IMR-90 (cell line): ENCODE measurements at regions not wholly inside any gene's neighbourhood (a gene's known extent, or its start where the extent isn't known, plus 50 kb on each side); places are given as distances from the start of the nearest gene placed in this dataset.

Experiments
- ATAC-seq: fragments of 200-7000 bp; cut with Tn5 transposase; 2 replicates; pipeline ENCODE4 v1.9.1; 2020; ENCODE audit warnings: low read depth, mild to moderate bottlenecking, moderate library complexity
- BruUV-seq: library from RNA; stranded (reverse); fragments of 400-500 nt; replicated peaks from 2 replicates; lab custom pipeline; 2021; lab: Mats Ljungman, UMichigan
- CTCF ChIA-PET: fragments of 300-600 bp; formaldehyde crosslinking; extraction: SDS; loops from one replicate; lab custom pipeline; 2021; ENCODE audit warnings: antibody characterized with exemption; lab: Yijun Ruan, JAX
- POLR2A ChIA-PET: fragments of 300-600 bp; sonication (Branson Sonifier 250); formaldehyde crosslinking; loops from one replicate; lab custom pipeline; 2022; ENCODE audit warnings: antibody characterized with exemption; ENCODE audit not compliant: unreplicated experiment; lab: Charles Lee
- DNase-seq: peaks from one replicate; pipeline ENCODE4 v3.0.0; 2013
- H2AFZ ChIP-seq: replicated peaks from 2 replicates; pipeline ENCODE3; 2013; ENCODE audit warnings: low read length, mild to moderate bottlenecking; ENCODE audit not compliant: poor library complexity
- H2AK5ac ChIP-seq: 2 replicates; pipeline ENCODE4 v1.6.1; 2013; ENCODE audit warnings: low read depth, low read length, inconsistent platforms
- H2AK9ac ChIP-seq: replicated peaks from 2 replicates; pipeline ENCODE3; 2013; ENCODE audit warnings: mild to moderate bottlenecking, low read depth, low read length, moderate library complexity; ENCODE audit not compliant: poor library complexity
- H2BK120ac ChIP-seq: 2 replicates; pipeline ENCODE4 v1.6.1; 2013; ENCODE audit warnings: low read depth, low read length, inconsistent platforms
- H2BK15ac ChIP-seq: 3 replicates; pipeline ENCODE4 v1.6.1; 2013; ENCODE audit warnings: low read depth, low read length, inconsistent platforms
- H2BK20ac ChIP-seq: 2 replicates; pipeline ENCODE4 v1.6.1; 2013; ENCODE audit warnings: low read depth, mild to moderate bottlenecking, inconsistent platforms, low read length, moderate library complexity
- H2BK5ac ChIP-seq: 2 replicates; pipeline ENCODE4 v1.6.1; 2013; ENCODE audit warnings: mild to moderate bottlenecking, low read depth, low read length, inconsistent platforms; ENCODE audit not compliant: poor library complexity, severe bottlenecking
- H3K14ac ChIP-seq: replicated peaks from 2 replicates; pipeline ENCODE4 v1.6.1; 2013; ENCODE audit warnings: low read depth, low read length, inconsistent platforms
- H3K18ac ChIP-seq: 2 replicates; pipeline ENCODE4 v1.6.1; 2013; ENCODE audit warnings: low read depth, low read length, control low read depth
- H3K23ac ChIP-seq: 2 replicates; pipeline ENCODE4 v1.6.1; 2013; ENCODE audit warnings: low read depth, low read length, inconsistent platforms
- H3K27ac ChIP-seq: 2 replicates; pipeline ENCODE4 v1.5.1; 2013; ENCODE audit warnings: mild to moderate bottlenecking, control low read depth, low read length; ENCODE audit not compliant: insufficient read depth
- H3K27me3 ChIP-seq: 2 replicates; pipeline ENCODE4 v1.6.1; 2013; ENCODE audit warnings: low read length; ENCODE audit not compliant: control insufficient read depth, insufficient read depth
- H3K36me3 ChIP-seq: 2 replicates; pipeline ENCODE4 v1.6.1; 2013; ENCODE audit warnings: low read length, mixed read lengths; ENCODE audit not compliant: control insufficient read depth, insufficient read depth
- H3K4ac ChIP-seq: 2 replicates; pipeline ENCODE4 v1.6.1; 2013; ENCODE audit warnings: low read depth, low read length, inconsistent platforms
- H3K4me1 ChIP-seq: 2 replicates; pipeline ENCODE4 v1.6.1; 2013; ENCODE audit warnings: low read length, mixed read lengths; ENCODE audit not compliant: control insufficient read depth, insufficient read depth
- H3K4me2 ChIP-seq: 2 replicates; pipeline ENCODE4 v1.6.1; 2013; ENCODE audit warnings: low read depth, mild to moderate bottlenecking, control low read depth, low read length, moderate library complexity
- H3K4me3 ChIP-seq: 2 replicates; pipeline ENCODE4 v1.5.1; 2013; ENCODE audit warnings: low read depth, mild to moderate bottlenecking, control low read depth, low read length, moderate library complexity; ENCODE audit not compliant: insufficient read depth
- H3K56ac ChIP-seq: 2 replicates; pipeline ENCODE4 v1.6.1; 2013; ENCODE audit warnings: low read length, inconsistent platforms; ENCODE audit not compliant: insufficient read depth; ENCODE audit errors: extremely low read depth
- H3K79me1 ChIP-seq, 2 experiments: 2 replicates each; pipeline ENCODE4 v1.6.1; 2013; ENCODE audit warnings: low read length in 2 of 2, inconsistent platforms in 1 of 2, low read depth in 1 of 2
- H3K9ac ChIP-seq: 2 replicates; pipeline ENCODE4 v1.6.1; 2013; ENCODE audit warnings: low read depth, low read length, control low read depth
- H3K9me1 ChIP-seq: 2 replicates; pipeline ENCODE4 v1.6.1; 2013; ENCODE audit warnings: low read length, inconsistent platforms; ENCODE audit not compliant: insufficient read depth
- H3K9me3 ChIP-seq: 2 replicates; pipeline ENCODE4 v1.6.1; 2013; ENCODE audit warnings: low read length; ENCODE audit not compliant: control insufficient read depth, insufficient read depth
- H4K20me1 ChIP-seq: 2 replicates; pipeline ENCODE4 v1.6.1; 2013; ENCODE audit warnings: low read length, inconsistent platforms; ENCODE audit not compliant: insufficient read depth
- H4K5ac ChIP-seq: 2 replicates; pipeline ENCODE4 v1.6.1; 2013; ENCODE audit warnings: mild to moderate bottlenecking, low read depth, low read length, control low read depth
- H4K8ac ChIP-seq, 2 experiments: 2 replicates each; pipeline ENCODE4 v1.6.1; 2013; ENCODE audit warnings: low read depth in 2 of 2, low read length in 2 of 2, control low read depth in 1 of 2, inconsistent platforms in 1 of 2
- H4K91ac ChIP-seq: 2 replicates; pipeline ENCODE4 v1.6.1; 2013; ENCODE audit warnings: low read depth, low read length, inconsistent platforms; ENCODE audit not compliant: insufficient read depth
- BHLHE40 ChIP-seq: fragments of 150-350 bp; IDR thresholded peaks from 2 replicates; pipeline ENCODE4 v1.6.1; 2016; ENCODE audit warnings: mild to moderate bottlenecking, low read depth, low read length
- CEBPB ChIP-seq: IDR thresholded peaks from 2 replicates; pipeline ENCODE4 v1.6.1; 2012; ENCODE audit warnings: low read depth, low read length, improper control_type of control experiment
- CHD1 ChIP-seq: IDR thresholded peaks from 2 replicates; pipeline ENCODE4 v1.6.1; 2012; ENCODE audit warnings: low read depth, low read length, improper control_type of control experiment
- CTCF ChIP-seq: conservative IDR thresholded peaks from 2 replicates; pipeline ENCODE4 v1.5.1; 2012; ENCODE audit warnings: mild to moderate bottlenecking, low read depth, low read length, improper control_type of control experiment
- ELK1 ChIP-seq: fragments of 150-350 bp; IDR thresholded peaks from 2 replicates; pipeline ENCODE4 v1.6.1; 2016; ENCODE audit warnings: low read depth, mild to moderate bottlenecking, low read length, moderate library complexity, borderline replicate concordance
- FOS ChIP-seq: fragments of 150-350 bp; IDR thresholded peaks from 2 replicates; pipeline ENCODE4 v1.6.1; 2016; ENCODE audit warnings: low read depth, low read length
- MAFK ChIP-seq: IDR thresholded peaks from 2 replicates; pipeline ENCODE4 v1.6.1; 2012; ENCODE audit warnings: low read depth, low read length, improper control_type of control experiment
- MAZ ChIP-seq: IDR thresholded peaks from 2 replicates; pipeline ENCODE4 v1.6.1; 2012; ENCODE audit warnings: low read depth, mild to moderate bottlenecking, low read length, improper control_type of control experiment, moderate library complexity, borderline replicate concordance
- MXI1 ChIP-seq: IDR thresholded peaks from 2 replicates; pipeline ENCODE4 v1.6.1; 2012; ENCODE audit warnings: low read depth, mild to moderate bottlenecking, low read length, moderate library complexity, borderline replicate concordance
- NFE2L2 ChIP-seq: fragments of 150-350 bp; IDR thresholded peaks from 2 replicates; pipeline ENCODE4 v1.6.1; 2016; ENCODE audit warnings: low read depth, mild to moderate bottlenecking, low read length
- POLR2A ChIP-seq: IDR thresholded peaks from 2 replicates; pipeline ENCODE4 v1.6.1; 2012; ENCODE audit warnings: mild to moderate bottlenecking, low read depth, low read length
- RAD21 ChIP-seq: IDR thresholded peaks from 2 replicates; pipeline ENCODE4 v1.6.1; 2012; ENCODE audit warnings: low read length, improper control_type of control experiment
- RCOR1 ChIP-seq: IDR thresholded peaks from 2 replicates; pipeline ENCODE4 v1.6.1; 2012; ENCODE audit warnings: mild to moderate bottlenecking, low read length, improper control_type of control experiment; ENCODE audit not compliant: insufficient replicate concordance
- RFX5 ChIP-seq: IDR thresholded peaks from 2 replicates; pipeline ENCODE4 v1.8.0; 2012; ENCODE audit warnings: low read depth, mild to moderate bottlenecking, low read length, moderate library complexity
- SMC3 ChIP-seq: fragments of 150-350 bp; IDR thresholded peaks from 2 replicates; pipeline ENCODE4 v1.6.1; 2016; ENCODE audit warnings: low read depth, mild to moderate bottlenecking, antibody characterized with exemption, low read length, moderate library complexity
- USF2 ChIP-seq: fragments of 150-350 bp; IDR thresholded peaks from 2 replicates; pipeline ENCODE4 v1.6.1; 2017; ENCODE audit warnings: mild to moderate bottlenecking, antibody characterized with exemption, low read length, low read depth
- WGBS, 2 experiments: methylation state at CpG; one replicate each; pipeline versions ENCODE4 v1.1.5 to v1.1.7; 2013; ENCODE audit warnings: missing lambda C conversion rate in 2 of 2; ENCODE audit not compliant: insufficient read length in 1 of 2; ENCODE audit errors: extremely low coverage in 2 of 2; 5-methylcytosine and 5-hydroxymethylcytosine counted together
- dilution Hi-C: fragments of 300-500 bp; cut with HindIII; formaldehyde crosslinking; loops from one replicate; pipeline ENCODE4 v1.14.3; 2018; ENCODE audit warnings: low sequenced_read_pairs; ENCODE audit not compliant: unreplicated experiment
- in situ Hi-C: fragments of 300-500 bp; cut with MboI; formaldehyde crosslinking; loops from 3 replicates; pipeline ENCODE4 v1.14.3; 2019; ENCODE audit warnings: low sequenced_read_pairs, inconsistent platforms, mixed read lengths
- intact Hi-C: fragments of 100-400 bp; cut with micrococcal nuclease; formaldehyde crosslinking; loops from 2 replicates; pipeline ENCODE4 v1.10.0; 2022

GRCh38 chr18:46385124-46385523 lies 271.9 kb downstream of the LOXHD1 start:
- H3K56ac ChIP-seq: no peak overlapping the region
- no peak overlapping the region for H2BK15ac ChIP-seq
- H2AK9ac ChIP-seq: no peak overlapping the region
- no peak overlapping the region for H3K14ac ChIP-seq
- peaks cover 4% of the 10 kb centered on the region for H3K27me3 ChIP-seq
- H2AFZ ChIP-seq: no peak overlapping the region
- H3K4me3 ChIP-seq: no peak overlapping the region
- H3K9me3 ChIP-seq: no peaks in the 10 kb centered on the region
- ATAC-seq: no peak
- H2BK20ac ChIP-seq: no peak overlapping the region
- POLR2A ChIA-PET: no interaction called here
- H3K36me3 ChIP-seq: no peaks in the 10 kb centered on the region
- no peak overlapping the region for H3K4me2 ChIP-seq
- H2BK5ac ChIP-seq: no peak overlapping the region
- intact Hi-C loops (no loop called here), dilution Hi-C loops (no loop called here), in situ Hi-C loops (no loop called here)
- H3K4me1 ChIP-seq: no peaks in the 10 kb centered on the region
- no peak overlapping the region for H4K5ac ChIP-seq
- no peak overlapping the region for H3K27ac ChIP-seq
- no TSS peak for BruUV-seq
- no peak overlapping the region for H3K23ac ChIP-seq
- CTCF ChIA-PET: no interaction called here
- H4K20me1 ChIP-seq: no peaks in the 10 kb centered on the region
- no peak overlapping the region for H3K4ac ChIP-seq
- H3K9me1 ChIP-seq: no peaks in the 10 kb centered on the region
- H2BK120ac ChIP-seq: no peak overlapping the region
- DNase-seq: no peak
- H3K79me1 ChIP-seq: no peaks in the 10 kb centered on the region
- H2AK5ac ChIP-seq: no peak overlapping the region
- H3K18ac ChIP-seq: no peak overlapping the region
- no peak overlapping the region for H3K9ac ChIP-seq
- no peak for TF ChIP-seq ELK1
- TF ChIP-seq CEBPB: no peak
- no peak for TF ChIP-seq CTCF
- TF ChIP-seq CHD1: no peak
- no peak for TF ChIP-seq RAD21
- no peak for TF ChIP-seq NFE2L2
- no peak for TF ChIP-seq MAZ
- TF ChIP-seq BHLHE40: no peak
- TF ChIP-seq FOS: no peak
- TF ChIP-seq SMC3: no peak
- TF ChIP-seq MXI1: no peak
- TF ChIP-seq RCOR1: no peak
- no peak for TF ChIP-seq RFX5
- TF ChIP-seq POLR2A: no peak
- TF ChIP-seq MAFK: no peak
- TF ChIP-seq USF2: no peak
- H4K8ac ChIP-seq: no peak overlapping the region
- H4K91ac ChIP-seq: no peak overlapping the region
- 83% methylated on average over 1 of the region's 2 CpGs; no CpG with 5 or more reads in 1 of the 2 experiments for WGBS, 2 experiments
